Nephron progenitor cell (in vitro differentiated cells): ENCODE measurements at regions not wholly inside any gene's neighbourhood (a gene's known extent, or its start where the extent isn't known, plus 50 kb on each side); places are given as distances from the start of the nearest gene placed in this dataset.

ENCODE experiments used
- DNase-seq: peaks from one replicate; pipeline ENCODE4 v3.0.0; 2021
- H3K27ac Mint-ChIP-seq: 2 replicates; pipeline ENCODE4 v1.8.0; 2021; ENCODE audit warnings: mild to moderate bottlenecking, moderate library complexity, mixed read lengths
- H3K27me3 Mint-ChIP-seq: 2 replicates; pipeline ENCODE4 v1.8.0; 2021; ENCODE audit warnings: mild to moderate bottlenecking, low read depth, mixed read lengths; ENCODE audit not compliant: poor library complexity
- H3K36me3 Mint-ChIP-seq: 2 replicates; pipeline ENCODE4 v1.8.0; 2021; ENCODE audit warnings: low read depth, mixed read lengths
- H3K4me1 Mint-ChIP-seq: 2 replicates; pipeline ENCODE4 v1.8.0; 2021; ENCODE audit warnings: mixed read lengths
- H3K4me3 Mint-ChIP-seq: 2 replicates; pipeline ENCODE4 v1.8.0; 2021; ENCODE audit warnings: mild to moderate bottlenecking, moderate library complexity, mixed read lengths
- H3K9me3 Mint-ChIP-seq: 2 replicates; pipeline ENCODE4 v1.8.0; 2021; ENCODE audit warnings: mild to moderate bottlenecking, moderate library complexity, mixed read lengths
- CTCF ChIP-seq: fragments of 200-600 bp; sonication (generic); IDR thresholded peaks from 2 replicates; pipeline ENCODE4 v1.5.0; 2021; ENCODE audit warnings: antibody characterized with exemption

GRCh38 chr5:38742821-38743220, 103.0 kb upstream of the OSMR start:
- Mint-ChIP-seq H3K4me3 (no peak overlapping the region), H3K36me3 (peaks cover 11% of the 10 kb centered on the region), H3K9me3 (peaks cover 21% of the 10 kb centered on the region), H3K27ac (no peak overlapping the region), H3K27me3 (peaks cover 5% of the 10 kb centered on the region), H3K4me1 (no peaks in the 10 kb centered on the region)
- TF ChIP-seq CTCF: no peak
- no peak for DNase-seq

- Mint-ChIP-seq H3K27me3 (peaks cover 6% of the 10 kb centered on the region), H3K4me1 (no peaks in the 10 kb centered on the region), H3K27ac (no peak overlapping the region), H3K9me3 (peaks cover 21% of the 10 kb centered on the region), H3K4me3 (no peak overlapping the region), H3K36me3 (peaks cover 11% of the 10 kb centered on the region)
- no peak for TF ChIP-seq CTCF
- no peak for DNase-seq
Observed at GRCh38 chr5:38743562-38743961, 102.2 kb upstream of the OSMR start.

- peaks cover 20% of the 10 kb centered on the region for H3K9me3 Mint-ChIP-seq
- no peaks in the 10 kb centered on the region for H3K4me1 Mint-ChIP-seq
- no peak overlapping the region for H3K4me3 Mint-ChIP-seq
Observed at GRCh38 chr5:38745836-38746732, 99.7 kb upstream of the OSMR start.

GRCh38 chr5:38749861-38750260, 96.0 kb upstream of the OSMR start:
- Mint-ChIP-seq H3K27me3 (peaks cover 12% of the 10 kb centered on the region), H3K4me3 (no peak overlapping the region), H3K27ac (no peak overlapping the region), H3K36me3 (no peaks in the 10 kb centered on the region), H3K4me1 (no peaks in the 10 kb centered on the region), H3K9me3 (peaks cover 3% of the 10 kb centered on the region)
- DNase-seq: no peak
- no peak for TF ChIP-seq CTCF

More at GRCh38 chr5:38745836-38746732, 99.7 kb upstream of the OSMR start:
- Mint-ChIP-seq H3K36me3 (peaks cover 11% of the 10 kb centered on the region), H3K27me3 (peaks cover 9% of the 10 kb centered on the region), H3K27ac (no peak overlapping the region)
- no peak for DNase-seq
- no peak for TF ChIP-seq CTCF

- no peak for TF ChIP-seq CTCF
- no peak for DNase-seq
- Mint-ChIP-seq H3K27ac (no peak overlapping the region), H3K4me3 (no peak overlapping the region), H3K4me1 (peaks cover 9% of the 10 kb centered on the region), H3K27me3 (peaks cover 12% of the 10 kb centered on the region), H3K9me3 (no peaks in the 10 kb centered on the region), H3K36me3 (no peaks in the 10 kb centered on the region)
Observed at GRCh38 chr5:38751103-38751502, 94.7 kb upstream of the OSMR start.
